HEK293T (cell line): ENCODE measurements at regions not wholly inside any gene's neighbourhood (a gene's known extent, or its start where the extent isn't known, plus 50 kb on each side); places are given as distances from the start of the nearest gene placed in this dataset.

Experiments
- CTCF ChIA-PET: fragments of 350-600 bp; formaldehyde crosslinking; extraction: SDS; loops from one replicate; lab custom pipeline; 2021; ENCODE audit warnings: antibody characterized with exemption, inconsistent platforms; lab: Yijun Ruan, JAX
- POLR2A ChIA-PET: fragments of 350-600 bp; formaldehyde crosslinking; extraction: SDS; loops from one replicate; lab custom pipeline; 2020; ENCODE audit warnings: antibody characterized with exemption, inconsistent platforms; lab: Yijun Ruan, JAX
- DNase-seq: peaks from one replicate; pipeline ENCODE4 v3.0.0; 2012; ENCODE audit warnings: mixed read lengths; ENCODE audit errors: extremely low spot score
- ARNT ChIP-seq: fragments of 450-650 bp; IDR thresholded peaks from 2 replicates; pipeline ENCODE4 v1.6.1; 2017; ENCODE audit warnings: mild to moderate bottlenecking
- BHLHE40 ChIP-seq: fragments of 450-650 bp; IDR thresholded peaks from 2 replicates; pipeline ENCODE4 v1.6.1; 2016; ENCODE audit warnings: mild to moderate bottlenecking, moderate library complexity, borderline replicate concordance
- CTBP1 ChIP-seq: fragments of 450-650 bp; IDR thresholded peaks from 2 replicates; pipeline ENCODE4 v1.6.1; 2016; ENCODE audit warnings: borderline replicate concordance
- ELF4 ChIP-seq: fragments of 450-650 bp; IDR thresholded peaks from 2 replicates; pipeline ENCODE4 v1.6.1; 2017; ENCODE audit warnings: antibody characterized with exemption
- FOXA1 ChIP-seq: fragments of 450-650 bp; IDR thresholded peaks from 2 replicates; pipeline ENCODE4 v1.6.1; 2016; ENCODE audit warnings: mild to moderate bottlenecking
- FOXK2 ChIP-seq: fragments of 450-650 bp; IDR thresholded peaks from 2 replicates; pipeline ENCODE4 v1.6.1; 2016; ENCODE audit warnings: mild to moderate bottlenecking
- FOXM1 ChIP-seq: fragments of 450-650 bp; IDR thresholded peaks from 2 replicates; pipeline ENCODE4 v1.6.1; 2017; ENCODE audit warnings: mild to moderate bottlenecking, borderline replicate concordance
- HDGF ChIP-seq: fragments of 450-650 bp; IDR thresholded peaks from 2 replicates; pipeline ENCODE4 v1.6.1; 2017; ENCODE audit warnings: antibody characterized with exemption, borderline replicate concordance
- L3MBTL2 ChIP-seq: fragments of 450-650 bp; conservative IDR thresholded peaks from 2 replicates; pipeline ENCODE4 v1.6.1; 2016; ENCODE audit warnings: mild to moderate bottlenecking
- LEF1 ChIP-seq: fragments of 450-650 bp; IDR thresholded peaks from 2 replicates; pipeline ENCODE4 v1.6.1; 2017; ENCODE audit warnings: mild to moderate bottlenecking, borderline replicate concordance
- NFRKB ChIP-seq: fragments of 450-650 bp; IDR thresholded peaks from 2 replicates; pipeline ENCODE4 v1.6.1; 2016; ENCODE audit warnings: mild to moderate bottlenecking, moderate library complexity
- SP1 ChIP-seq: fragments of 450-650 bp; IDR thresholded peaks from 2 replicates; pipeline ENCODE4 v1.6.1; 2017
- SUZ12 ChIP-seq: fragments of 450-650 bp; IDR thresholded peaks from 2 replicates; pipeline ENCODE4 v1.6.1; 2016; ENCODE audit warnings: mild to moderate bottlenecking
- TARDBP ChIP-seq: fragments of 450-650 bp; IDR thresholded peaks from 2 replicates; pipeline ENCODE4 v1.6.1; 2016
- ZNF384 ChIP-seq: fragments of 450-650 bp; IDR thresholded peaks from 2 replicates; pipeline ENCODE4 v1.6.1; 2016
- TF ChIP-seq, protein P1 (sequence below): fragments of 450-650 bp; IDR thresholded peaks from 2 replicates; pipeline ENCODE4 v1.6.1; 2016

GRCh38 chrX:40279762-40280161, 182.0 kb upstream of the BCOR start:
- ChIA-PET POLR2A (interaction anchor here (0.9 kb wide), 1 partner anchor 192 kb away, joined by 3 read pairs; no protein-coding TSS in a partner anchor), CTCF (interaction anchor here (0.5 to 0.7 kb wide), 3 partner anchors 15 to 1016 kb away, joined by 6 to 8 read pairs (median 7); no protein-coding TSS in a partner anchor)
- no peak for DNase-seq
- TF ChIP-seq FOXK2 (no peak), SP1 (no peak), FOXA1 (no peak), TARDBP (no peak), LEF1 (no peak), CTBP1 (no peak), ELF4 (no peak), FOXM1 (no peak), BHLHE40 (no peak), HDGF (no peak), L3MBTL2 (no peak)
- TF ChIP-seq, protein P1, sequence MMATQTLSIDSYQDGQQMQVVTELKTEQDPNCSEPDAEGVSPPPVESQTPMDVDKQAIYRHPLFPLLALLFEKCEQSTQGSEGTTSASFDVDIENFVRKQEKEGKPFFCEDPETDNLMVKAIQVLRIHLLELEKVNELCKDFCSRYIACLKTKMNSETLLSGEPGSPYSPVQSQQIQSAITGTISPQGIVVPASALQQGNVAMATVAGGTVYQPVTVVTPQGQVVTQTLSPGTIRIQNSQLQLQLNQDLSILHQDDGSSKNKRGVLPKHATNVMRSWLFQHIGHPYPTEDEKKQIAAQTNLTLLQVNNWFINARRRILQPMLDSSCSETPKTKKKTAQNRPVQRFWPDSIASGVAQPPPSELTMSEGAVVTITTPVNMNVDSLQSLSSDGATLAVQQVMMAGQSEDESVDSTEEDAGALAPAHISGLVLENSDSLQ, result no peak

- DNase-seq, result no peak
- ChIA-PET CTCF (interaction anchor here (0.5 to 0.6 kb wide), 2 partner anchors 15 to 1017 kb away, joined by 6 to 7 read pairs; no protein-coding TSS in a partner anchor), POLR2A (interaction anchor here (0.9 kb wide), 1 partner anchor 193 kb away, joined by 3 read pairs; no protein-coding TSS in a partner anchor)
- TF ChIP-seq ZNF384 (no peak), LEF1 (no peak), ARNT (no peak), BHLHE40 (no peak), SP1 (no peak), FOXA1 (no peak), HDGF (no peak), ELF4 (no peak), FOXK2 (no peak), TARDBP (no peak), FOXM1 (no peak), NFRKB (no peak), CTBP1 (no peak), L3MBTL2 (no peak), SUZ12 (no peak)
- TF ChIP-seq, protein P1, result no peak
Observed at GRCh38 chrX:40279091-40279430, 181.3 kb upstream of the BCOR start.

GRCh38 chrX:40278340-40279090, 180.8 kb upstream of the BCOR start:
- DNase-seq, result no peak
- TF ChIP-seq SP1 (no peak), TARDBP (no peak)
- ChIA-PET CTCF (interaction anchor here (1.3 kb wide), 1 partner anchor 190 kb away, joined by 4 read pairs; no protein-coding TSS in a partner anchor), POLR2A (no interaction called here)

DNA sequence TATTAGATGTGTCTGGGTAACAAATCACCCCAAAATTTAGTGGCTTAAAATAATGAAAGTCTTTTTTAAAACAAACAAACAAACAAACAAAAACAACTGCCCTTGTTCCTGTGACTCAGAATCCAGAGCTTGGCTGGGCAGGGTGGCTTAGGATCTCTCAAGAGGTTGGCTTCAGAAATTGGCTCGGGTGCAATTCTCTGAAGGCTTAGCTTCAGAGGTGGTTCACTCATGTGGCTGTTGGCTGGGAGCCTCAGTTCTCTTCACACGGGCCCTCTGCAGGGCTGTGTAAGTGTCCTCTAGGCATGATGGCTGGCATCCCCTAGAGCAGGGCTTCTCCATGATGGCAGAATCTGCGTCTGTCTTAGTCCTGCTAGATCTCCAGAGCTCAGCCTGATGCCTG, 179.9 kb upstream of the BCOR start:
- ChIA-PET CTCF (interaction anchor here (0.7 to 1.3 kb wide), 2 partner anchors 191 to 352 kb away, joined by 3 to 4 read pairs; no protein-coding TSS in a partner anchor), POLR2A (no interaction called here)

DNA sequence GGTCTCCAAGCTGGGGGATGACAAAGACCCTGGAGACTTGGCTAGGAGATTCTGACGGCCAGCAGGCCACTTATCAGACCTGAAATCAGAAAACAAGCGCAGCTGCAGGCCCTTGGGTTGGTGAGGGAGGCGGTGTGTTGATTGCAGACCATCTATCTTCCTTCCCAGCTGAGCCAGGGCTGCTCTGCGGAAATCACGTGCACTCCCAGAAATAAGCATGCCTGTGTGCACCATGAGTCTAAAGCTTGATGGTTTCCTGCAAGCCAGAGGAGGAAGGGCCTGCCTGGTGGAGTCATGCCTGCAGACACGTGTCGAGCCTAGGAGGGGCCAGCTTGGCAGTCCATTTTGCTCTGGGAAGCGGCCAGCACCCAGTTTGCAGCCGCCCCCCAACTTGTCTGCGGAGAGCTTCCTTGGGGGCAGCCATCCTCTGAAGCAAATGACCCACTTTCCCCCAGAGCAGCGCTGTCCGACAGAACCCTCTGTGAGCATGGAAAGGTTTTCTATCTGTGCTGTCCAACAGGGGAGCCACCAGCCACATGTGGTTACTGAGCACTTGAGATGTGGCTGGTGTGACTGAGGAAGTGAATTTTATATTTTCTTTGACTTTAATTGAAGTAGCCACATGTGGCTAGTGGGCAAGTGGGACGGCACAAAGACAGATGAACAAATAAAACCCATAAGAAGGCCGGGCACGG, 175.7 kb upstream of the BCOR start:
- TF ChIP-seq L3MBTL2 (no peak), FOXM1 (no peak), FOXK2 (no peak), LEF1 (no peak), FOXA1 (no peak), CTBP1 (no peak), TARDBP (no peak), SUZ12 (no peak), ELF4 (no peak), SP1 (no peak), NFRKB (no peak), ARNT (no peak), BHLHE40 (no peak), ZNF384 (no peak), HDGF (no peak)
- TF ChIP-seq, protein P1, result no peak
- no peak for DNase-seq
- POLR2A ChIA-PET, result no interaction called here
- CTCF ChIA-PET, result no interaction called here

More for the DNA sequence above, 179.9 kb upstream of the BCOR start:
- TF ChIP-seq ELF4 (no peak), BHLHE40 (no peak), FOXK2 (no peak), SP1 (no peak), LEF1 (no peak), FOXM1 (no peak), CTBP1 (no peak), NFRKB (no peak), TARDBP (no peak), ARNT (no peak)
- TF ChIP-seq, protein P1, result no peak
- DNase-seq, result no peak
